ENCODE measurements at regions not wholly inside any gene's neighbourhood (a gene's known extent, or its start where the extent isn't known, plus 50 kb on each side); places are given as distances from the start of the nearest gene placed in this dataset.

- no peaks in the 10 kb centered on the region for H3K36me3 Mint-ChIP-seq
- no peaks in the 10 kb centered on the region for H3K9me3 Mint-ChIP-seq (ENCODE audit: low read depth)
- DNase-seq, result no peak
- H3K4me1 Mint-ChIP-seq, result peaks cover 2% of the 10 kb centered on the region
- H3K27ac Mint-ChIP-seq, result no peak overlapping the region
- H3K4me3 Mint-ChIP-seq, result no peak overlapping the region
- CTCF ChIA-PET, result interaction anchor here (1.3 kb wide), 1 partner anchor 9 kb away, joined by 3 read pairs; no protein-coding TSS in a partner anchor
- peaks cover 13% of the 10 kb centered on the region for H3K27me3 Mint-ChIP-seq
- no peak for ATAC-seq
Observed at GRCh38 chr17:36858119-36859002, 78.9 kb upstream of the LHX1 start.

GRCh38 chr17:36859003-36859300, 78.3 kb upstream of the LHX1 start:
- Mint-ChIP-seq H3K27ac (no peak overlapping the region), H3K36me3 (no peaks in the 10 kb centered on the region), H3K4me3 (no peak overlapping the region), H3K9me3 (ENCODE audit: low read depth) (no peaks in the 10 kb centered on the region), H3K4me1 (peaks cover under 1% of the 10 kb centered on the region), H3K27me3 (peaks cover 10% of the 10 kb centered on the region)
- no peak for DNase-seq
- CTCF ChIA-PET, result no interaction called here
- no peak for ATAC-seq

GRCh38 chr17:36859706-36860105, 77.6 kb upstream of the LHX1 start:
- CTCF ChIA-PET, result interaction anchor here (0.7 kb wide), 1 partner anchor 230 kb away, joined by 3 read pairs; no protein-coding TSS in a partner anchor
- Mint-ChIP-seq H3K27ac (no peak overlapping the region), H3K27me3 (peaks cover 9% of the 10 kb centered on the region), H3K4me1 (no peaks in the 10 kb centered on the region), H3K36me3 (no peaks in the 10 kb centered on the region), H3K4me3 (no peak overlapping the region), H3K9me3 (ENCODE audit: low read depth) (no peaks in the 10 kb centered on the region)
- DNase-seq (no peak), ATAC-seq (no peak)

- H3K36me3 Mint-ChIP-seq, result no peaks in the 10 kb centered on the region
Observed at GRCh38 chr17:36861531-36861930, 75.7 kb upstream of the LHX1 start.

GRCh38 chr17:36862116-36862920, 75.0 kb upstream of the LHX1 start:
- Mint-ChIP-seq H3K27me3 (peaks cover 4% of the 10 kb centered on the region), H3K36me3 (no peaks in the 10 kb centered on the region), H3K4me3 (no peak overlapping the region), H3K4me1 (no peaks in the 10 kb centered on the region), H3K9me3 (ENCODE audit: low read depth) (no peaks in the 10 kb centered on the region), H3K27ac (no peak overlapping the region)
- CTCF ChIA-PET, result no interaction called here
- ATAC-seq (no peak), DNase-seq (no peak)

More at GRCh38 chr17:36861531-36861930, 75.7 kb upstream of the LHX1 start:
- ATAC-seq, result no peak
- no peak overlapping the region for H3K27ac Mint-ChIP-seq
- peaks cover 6% of the 10 kb centered on the region for H3K27me3 Mint-ChIP-seq
- no peaks in the 10 kb centered on the region for H3K4me1 Mint-ChIP-seq
- H3K9me3 Mint-ChIP-seq (ENCODE audit: low read depth), result no peaks in the 10 kb centered on the region
- no peak overlapping the region for H3K4me3 Mint-ChIP-seq
- DNase-seq, result no peak
- CTCF ChIA-PET, result no interaction called here

- Mint-ChIP-seq H3K27me3 (peaks cover 4% of the 10 kb centered on the region), H3K4me1 (no peaks in the 10 kb centered on the region), H3K27ac (no peak overlapping the region), H3K4me3 (no peak overlapping the region), H3K36me3 (no peaks in the 10 kb centered on the region), H3K9me3 (ENCODE audit: low read depth) (no peaks in the 10 kb centered on the region)
- CTCF ChIA-PET, result no interaction called here
- no peak for DNase-seq
- ATAC-seq, result no peak
Observed at GRCh38 chr17:36863131-36863530, 74.1 kb upstream of the LHX1 start.

- no peaks in the 10 kb centered on the region for H3K4me1 Mint-ChIP-seq
- peaks cover 5% of the 10 kb centered on the region for H3K27me3 Mint-ChIP-seq
- no peaks in the 10 kb centered on the region for H3K36me3 Mint-ChIP-seq
- H3K4me3 Mint-ChIP-seq, result no peak overlapping the region
- CTCF ChIA-PET, result no interaction called here
- ATAC-seq (no peak), DNase-seq (no peak)
- no peaks in the 10 kb centered on the region for H3K9me3 Mint-ChIP-seq (ENCODE audit: low read depth)
- no peak overlapping the region for H3K27ac Mint-ChIP-seq
Observed at GRCh38 chr17:36863676-36864612, 73.3 kb upstream of the LHX1 start.

GRCh38 chr17:36864827-36865430, 72.3 kb upstream of the LHX1 start:
- Mint-ChIP-seq H3K36me3 (no peaks in the 10 kb centered on the region), H3K9me3 (ENCODE audit: low read depth) (no peaks in the 10 kb centered on the region), H3K4me1 (no peaks in the 10 kb centered on the region), H3K4me3 (no peak overlapping the region), H3K27ac (no peak overlapping the region), H3K27me3 (peaks cover 5% of the 10 kb centered on the region)
- CTCF ChIA-PET, result no interaction called here
- DNase-seq, result no peak
- no peak for ATAC-seq

GRCh38 chr17:36867716-36868341, 69.4 kb upstream of the LHX1 start:
- Mint-ChIP-seq H3K4me1 (no peaks in the 10 kb centered on the region), H3K9me3 (ENCODE audit: low read depth) (no peaks in the 10 kb centered on the region), H3K27me3 (peaks cover 8% of the 10 kb centered on the region), H3K36me3 (no peaks in the 10 kb centered on the region), H3K4me3 (no peak overlapping the region), H3K27ac (no peak overlapping the region)
- ATAC-seq (no peak), DNase-seq (no peak)
- CTCF ChIA-PET, result no interaction called here

GRCh38 chr17:36868777-36869176, 68.5 kb upstream of the LHX1 start:
- no peak for ATAC-seq
- no peaks in the 10 kb centered on the region for H3K9me3 Mint-ChIP-seq (ENCODE audit: low read depth)
- H3K27ac Mint-ChIP-seq, result no peak overlapping the region
- H3K27me3 Mint-ChIP-seq, result peaks cover 12% of the 10 kb centered on the region
- H3K4me1 Mint-ChIP-seq, result no peaks in the 10 kb centered on the region
- CTCF ChIA-PET, result no interaction called here
- DNase-seq, result no peak
- no peaks in the 10 kb centered on the region for H3K36me3 Mint-ChIP-seq
- H3K4me3 Mint-ChIP-seq, result no peak overlapping the region

GRCh38 chr17:36869441-36869840, 67.8 kb upstream of the LHX1 start:
- no peak overlapping the region for H3K27ac Mint-ChIP-seq
- H3K4me1 Mint-ChIP-seq, result no peaks in the 10 kb centered on the region
- no peaks in the 10 kb centered on the region for H3K9me3 Mint-ChIP-seq (ENCODE audit: low read depth)
- no peaks in the 10 kb centered on the region for H3K36me3 Mint-ChIP-seq
- no peak overlapping the region for H3K4me3 Mint-ChIP-seq
- ATAC-seq, result no peak
- H3K27me3 Mint-ChIP-seq, result peaks cover 12% of the 10 kb centered on the region
- CTCF ChIA-PET, result no interaction called here
- no peak for DNase-seq

- H3K27ac Mint-ChIP-seq, result no peak overlapping the region
- no peaks in the 10 kb centered on the region for H3K36me3 Mint-ChIP-seq
- H3K4me3 Mint-ChIP-seq, result no peak overlapping the region
- H3K9me3 Mint-ChIP-seq (ENCODE audit: low read depth), result no peaks in the 10 kb centered on the region
- peaks cover 12% of the 10 kb centered on the region for H3K27me3 Mint-ChIP-seq
- no peaks in the 10 kb centered on the region for H3K4me1 Mint-ChIP-seq
- no peak for DNase-seq
- CTCF ChIA-PET, result no interaction called here
- ATAC-seq, result no peak
Observed at GRCh38 chr17:36869856-36870719, 67.2 kb upstream of the LHX1 start.

Data from activated CD8-positive, alpha-beta memory T cell treated with anti-CD3 and anti-CD28 coated beads, Interleukin-2, amount 10 ng/mL, durations not matched to agents 7 days and 5 days (primary cell).